Heart left ventricle (tissue), 16 donors: ENCODE measurements at regions not wholly inside any gene's neighbourhood (a gene's known extent, or its start where the extent isn't known, plus 50 kb on each side); places are given as distances from the start of the nearest gene placed in this dataset.

Experiments used
- ATAC-seq, 4 donors: fragments of 200-7000 bp; cut with Tn5 transposase; one replicate each; pipeline ENCODE4 v1.9.1; 2020 to 2022; ENCODE audit warnings: moderate library complexity in 4 of 4, mild to moderate bottlenecking in 3 of 4, moderate number of reproducible peaks in 1 of 4
- DNase-seq, 5 donors: peaks; one replicate each; pipeline ENCODE4 v3.0.0-alpha.2; 2020
- H3K27ac ChIP-seq, 12 donors: fragments of 200-600 bp; sonication (generic) in 4 of 12; one replicate each; pipeline versions ENCODE4 v1.5.0 to v1.8.0; 2016 to 2022; ENCODE audit warnings: mild to moderate bottlenecking in 2 of 12
- H3K27me3 ChIP-seq, 9 donors: fragments of 200-600 bp; sonication (generic) in 2 of 9; one replicate each; pipeline versions ENCODE4 v1.5.1 to v1.8.0; 2016 to 2022; ENCODE audit warnings: mild to moderate bottlenecking in 3 of 9
- H3K36me3 ChIP-seq, 9 donors: fragments of 200-600 bp; sonication (generic) in 2 of 9; one replicate each; pipeline versions ENCODE4 v1.5.0 to v1.8.0; 2018 to 2022; ENCODE audit warnings: mild to moderate bottlenecking in 2 of 9
- H3K4me1 ChIP-seq, 12 donors: fragments of 200-600 bp; sonication (generic) in 4 of 12; one replicate each; pipeline versions ENCODE4 v1.5.0 to v1.8.0; 2016 to 2022; ENCODE audit warnings: mild to moderate bottlenecking in 3 of 12
- H3K4me3 ChIP-seq, 12 donors: fragments of 200-600 bp; sonication (generic) in 4 of 12; one replicate each; pipeline versions ENCODE4 v1.5.0 to v1.8.0; 2017 to 2022; ENCODE audit warnings: mild to moderate bottlenecking in 9 of 12, moderate library complexity in 4 of 12
- H3K9me3 ChIP-seq, 12 donors: fragments of 200-600 bp; sonication (generic) in 4 of 12; one replicate each; pipeline versions ENCODE4 v1.5.0 to v1.8.0; 2016 to 2022; ENCODE audit warnings: mild to moderate bottlenecking in 1 of 12
- CTCF ChIP-seq, 12 donors: fragments of 200-600 bp; sonication (generic) in 4 of 12; IDR thresholded peaks; one replicate each; pipeline versions ENCODE4 v1.5.0 to v1.8.0; 2018 to 2022; ENCODE audit warnings: antibody characterized with exemption in 12 of 12, mild to moderate bottlenecking in 5 of 12
- POLR2A ChIP-seq, 2 donors: fragments of 450-650 bp; IDR thresholded peaks; one replicate each; pipeline ENCODE4 v1.6.1; 2017; ENCODE audit warnings: antibody characterized with exemption in 2 of 2, mild to moderate bottlenecking in 2 of 2, moderate library complexity in 2 of 2
- WGBS, 4 donors: extraction: QIAGEN DNeasy Blood & Tissue Kit in 2 of 4; methylation state at CpG; one replicate each; pipeline versions ENCODE4 v1.1.5 to v1.1.7; 2013 to 2018; 5-methylcytosine and 5-hydroxymethylcytosine counted together
- intact Hi-C, 10 donors: fragments of 100-400 bp; cut with DNase I; formaldehyde crosslinking; loops; one replicate each; pipeline versions ENCODE4 v1.11.1 to v1.14.2; 2022
- donor health status: ischemic (EF 13 %, LVEDD 7.1; RV severe dilation, severe dysfunction).
- donor health status: healthy with polysubstance abuse.
- donor health status: DM: no; HTN: yes; CAD: no.
- donor health status: DM: no; HTN: no; CAD: no.
- donor health status: ischemic (EF 25% LVEDD 6.9; RV normal size, moderate dysfunction).
- donor health status: ischemic (EF 25% LVEDD 5.7; RV mildly dilated, moderate dysfunction).
- donor health status: healthy.
- donor health status: DM: yes; HTN: yes; CAD: no.
- donor health status: ischemic (EF 35%, LVEDD 5.7; RV mildly dilated, moderate dysfunction).
- donor health status: nonischemic (EF 11% LVEDD 7.7; RV severe dilation, severe dysfunction).
- donor health status: DM: yes; HTN: yes; CAD: no.
- donor health status: PGD.
- donor health status: ischemic (EF 29% LVEDD 5.4; RV normal size, mild dysfunction).
- donor health status: nonischemic (EF 23%, LVEDD 6.1; RV moderate dilation, normal function).

DNA sequence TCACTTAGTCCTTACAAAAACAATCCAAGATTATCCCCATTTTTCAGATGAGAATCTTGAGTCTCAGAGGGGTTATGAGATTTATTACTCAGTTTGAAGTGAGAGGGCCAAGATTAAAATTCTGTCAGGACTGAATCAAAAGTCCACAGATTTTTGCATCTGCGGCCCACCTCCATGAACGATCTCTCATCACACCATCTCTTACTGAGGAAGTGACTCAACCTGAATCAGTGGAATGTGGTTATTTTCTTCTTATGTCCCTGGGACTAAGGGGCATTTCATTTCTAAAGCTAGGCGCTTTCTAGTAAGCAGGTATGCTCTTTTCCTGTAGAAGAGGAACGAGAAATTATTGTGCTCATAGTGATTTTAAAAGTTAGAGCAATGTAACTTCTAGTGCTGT is 360.3 kb upstream of the SPHKAP start:
- H3K27ac ChIP-seq: no peak overlapping the region
- TF ChIP-seq POLR2A (IDR thresholded peaks at IDR 0.05) (no peak), CTCF (IDR thresholded peaks at IDR 0.05) (no peak)
- WGBS, 4 donors: 77 to 88% (median 84%) methylated on average over 4 of the region's 4 CpGs

GRCh38 chr2:228540976-228541375 is 359.5 kb upstream of the SPHKAP start:
- Histone ChIP-seq H3K4me3 (no peak overlapping the region), H3K27ac (no peak overlapping the region), H3K9me3 (peaks cover 0 to 31% (median 10%) of the 10 kb centered on the region in 12 donors), H3K36me3 (no peaks in the 10 kb centered on the region), H3K27me3 (no peaks in the 10 kb centered on the region), H3K4me1 (peaks cover 0 to 11% (median 0%) of the 10 kb centered on the region in 12 donors)
- no peak for ATAC-seq
- intact Hi-C loops: no loop called here
- WGBS, 4 donors: 89 to 97% (median 94%) methylated on average over 3 of the region's 3 CpGs
- no peak for DNase-seq
- no peak for TF ChIP-seq POLR2A (IDR thresholded peaks at IDR 0.05)
- TF ChIP-seq CTCF (IDR thresholded peaks at IDR 0.05): no peak

More for the DNA sequence above, 360.3 kb upstream of the SPHKAP start:
- ATAC-seq: no peak
- Histone ChIP-seq H3K9me3 (peaks cover 0 to 22% (median 5%) of the 10 kb centered on the region in 12 donors), H3K4me3 (no peak overlapping the region), H3K27me3 (no peaks in the 10 kb centered on the region), H3K36me3 (no peaks in the 10 kb centered on the region), H3K4me1 (peaks cover 0 to 11% (median 0%) of the 10 kb centered on the region in 12 donors)
- intact Hi-C loops: no loop called here
- no peak for DNase-seq

DNA sequence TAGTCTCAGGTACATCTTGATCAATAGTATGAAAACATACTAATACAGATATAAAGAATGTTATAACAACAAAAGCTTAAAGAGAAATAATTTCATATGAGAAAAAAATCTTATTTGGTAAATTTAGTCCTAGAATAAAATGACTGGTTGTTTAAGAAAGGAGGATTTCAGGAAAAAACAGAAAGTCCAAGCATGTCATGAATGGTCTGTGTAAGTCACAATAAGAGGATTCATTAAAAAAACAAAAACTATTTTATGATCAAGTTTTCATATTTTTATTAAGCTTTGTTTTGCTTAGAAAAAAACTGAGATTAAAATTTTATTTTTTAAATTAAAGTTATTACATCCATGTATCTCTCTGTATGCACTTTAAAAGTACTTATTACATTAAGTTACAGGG is 353.9 kb upstream of the SPHKAP start:
- no peak for TF ChIP-seq POLR2A (IDR thresholded peaks at IDR 0.05)
- no peak for TF ChIP-seq CTCF (IDR thresholded peaks at IDR 0.05)

GRCh38 chr2:228533156-228533555 is 351.7 kb upstream of the SPHKAP start:
- ATAC-seq (no peak), DNase-seq (no peak)
- TF ChIP-seq CTCF (IDR thresholded peaks at IDR 0.05): no peak
- TF ChIP-seq POLR2A (IDR thresholded peaks at IDR 0.05): no peak
- Histone ChIP-seq H3K27ac (no peak overlapping the region), H3K27me3 (no peaks in the 10 kb centered on the region), H3K36me3 (no peaks in the 10 kb centered on the region), H3K4me1 (no peaks in the 10 kb centered on the region), H3K4me3 (no peak overlapping the region), H3K9me3 (peaks cover 0 to 46% (median 21%) of the 10 kb centered on the region in 12 donors)
- WGBS, 4 donors: 47 to 67% (median 65%) methylated on average over 1 of the region's 1 CpG
- intact Hi-C loops: no loop called here

More for the DNA sequence above, 353.9 kb upstream of the SPHKAP start:
- no peak overlapping the region for H3K27ac ChIP-seq
- ATAC-seq: no peak
- no peaks in the 10 kb centered on the region for H3K4me1 ChIP-seq
- H3K4me3 ChIP-seq: no peak overlapping the region
- H3K27me3 ChIP-seq: no peaks in the 10 kb centered on the region
- H3K9me3 ChIP-seq: peaks cover 0 to 58% (median 21%) of the 10 kb centered on the region in 12 donors
- H3K36me3 ChIP-seq: no peaks in the 10 kb centered on the region
- intact Hi-C loops: no loop called here
- no peak for DNase-seq
